ENCODE measurements at regions not wholly inside any gene's neighbourhood (a gene's known extent, or its start where the extent isn't known, plus 50 kb on each side); places are given as distances from the start of the nearest gene placed in this dataset.

- DNase-seq, result no peak
- H3K36me3 ChIP-seq, result no peaks in the 10 kb centered on the region
- intact Hi-C loops (cut with DNase I; ENCODE audit: low total_unique reads), result no loop called here
Observed at GRCh38 chr14:26216786-26217185, 381.0 kb downstream of the NOVA1 start.

GRCh38 chr14:26213846-26214575 lies 383.8 kb downstream of the NOVA1 start:
- TF ChIP-seq CTCF (IDR thresholded peaks at IDR 0.05), result no peak
- intact Hi-C loops (cut with DNase I; ENCODE audit: low total_unique reads), result no loop called here
- no peak for DNase-seq
- H3K9me3 ChIP-seq, result no peaks in the 10 kb centered on the region
- no peaks in the 10 kb centered on the region for H3K27me3 ChIP-seq
- no peak overlapping the region for H3K27ac ChIP-seq
- H3K4me1 ChIP-seq, result no peaks in the 10 kb centered on the region
- no peak overlapping the region for H3K4me3 ChIP-seq
- no peaks in the 10 kb centered on the region for H3K36me3 ChIP-seq

More at GRCh38 chr14:26216786-26217185, 381.0 kb downstream of the NOVA1 start:
- no peak overlapping the region for H3K4me3 ChIP-seq
- H3K27ac ChIP-seq, result no peak overlapping the region
- TF ChIP-seq CTCF (IDR thresholded peaks at IDR 0.05), result no peak
- no peaks in the 10 kb centered on the region for H3K27me3 ChIP-seq
- no peaks in the 10 kb centered on the region for H3K9me3 ChIP-seq
- no peaks in the 10 kb centered on the region for H3K4me1 ChIP-seq

GRCh38 chr14:26209699-26210098 lies 388.1 kb downstream of the NOVA1 start:
- no peak for DNase-seq
- Histone ChIP-seq H3K4me3 (no peak overlapping the region), H3K27ac (no peak overlapping the region)

GRCh38 chr14:26206640-26207039 lies 391.2 kb downstream of the NOVA1 start:
- H3K36me3 ChIP-seq, result no peaks in the 10 kb centered on the region

More at GRCh38 chr14:26209699-26210098, 388.1 kb downstream of the NOVA1 start:
- Histone ChIP-seq H3K27me3 (peaks cover 0 to 4% of the 10 kb centered on the region in 2 donors), H3K36me3 (no peaks in the 10 kb centered on the region), H3K4me1 (peaks cover 0 to 5% (median 0%) of the 10 kb centered on the region in 4 donors), H3K9me3 (no peaks in the 10 kb centered on the region)
- no peak for TF ChIP-seq CTCF (IDR thresholded peaks at IDR 0.05)
- intact Hi-C loops (cut with DNase I; ENCODE audit: low total_unique reads), result no loop called here

GRCh38 chr14:26204728-26205479 lies 392.9 kb downstream of the NOVA1 start:
- Histone ChIP-seq H3K4me1 (peaks cover 0 to 5% (median 0%) of the 10 kb centered on the region in 4 donors), H3K27ac (peak overlapping the region in 1 of 2 donors; percentile 4)

More at GRCh38 chr14:26206640-26207039, 391.2 kb downstream of the NOVA1 start:
- Histone ChIP-seq H3K4me1 (peaks cover 0 to 5% (median 0%) of the 10 kb centered on the region in 4 donors), H3K9me3 (no peaks in the 10 kb centered on the region), H3K27me3 (peaks cover 0 to 4% of the 10 kb centered on the region in 2 donors), H3K4me3 (no peak overlapping the region), H3K27ac (no peak overlapping the region)
- no peak for TF ChIP-seq CTCF (IDR thresholded peaks at IDR 0.05)
- DNase-seq, result no peak
- intact Hi-C loops (cut with DNase I; ENCODE audit: low total_unique reads), result no loop called here

More at GRCh38 chr14:26204728-26205479, 392.9 kb downstream of the NOVA1 start:
- intact Hi-C loops (cut with DNase I; ENCODE audit: low total_unique reads), result no loop called here
- H3K36me3 ChIP-seq, result no peaks in the 10 kb centered on the region
- TF ChIP-seq CTCF (IDR thresholded peaks at IDR 0.05), result no peak
- peak overlapping the region; percentile 43 to 56 for H3K4me3 ChIP-seq
- H3K9me3 ChIP-seq, result no peaks in the 10 kb centered on the region
- DNase-seq, result peak; percentile 21 to 65
- H3K27me3 ChIP-seq, result peaks cover 0 to 4% of the 10 kb centered on the region in 2 donors

Data from tibial artery (tissue), 4 donors.